WTC11 (cell line): ENCODE measurements at regions not wholly inside any gene's neighbourhood (a gene's known extent, or its start where the extent isn't known, plus 50 kb on each side); places are given as distances from the start of the nearest gene placed in this dataset.

Source experiments
- EMX1 ChIP-seq: fragments of 250-450 bp; sonication (Bioruptor Pico); IDR thresholded peaks from 2 replicates; pipeline ENCODE4 v1.8.0; 2021; ENCODE audit warnings: mild to moderate bottlenecking
- TF ChIP-seq, protein P1 (sequence below): fragments of 200-600 bp; IDR thresholded peaks from 2 replicates; pipeline ENCODE4 v1.8.0; 2022; ENCODE audit warnings: antibody characterized with exemption
- TF ChIP-seq, protein P2 (sequence below): sonication (generic); formaldehyde crosslinking; IDR thresholded peaks from 2 replicates; pipeline ENCODE4 v1.8.0; 2023; ENCODE audit warnings: missing genetic modification reagents, mild to moderate bottlenecking, borderline replicate concordance

DNA sequence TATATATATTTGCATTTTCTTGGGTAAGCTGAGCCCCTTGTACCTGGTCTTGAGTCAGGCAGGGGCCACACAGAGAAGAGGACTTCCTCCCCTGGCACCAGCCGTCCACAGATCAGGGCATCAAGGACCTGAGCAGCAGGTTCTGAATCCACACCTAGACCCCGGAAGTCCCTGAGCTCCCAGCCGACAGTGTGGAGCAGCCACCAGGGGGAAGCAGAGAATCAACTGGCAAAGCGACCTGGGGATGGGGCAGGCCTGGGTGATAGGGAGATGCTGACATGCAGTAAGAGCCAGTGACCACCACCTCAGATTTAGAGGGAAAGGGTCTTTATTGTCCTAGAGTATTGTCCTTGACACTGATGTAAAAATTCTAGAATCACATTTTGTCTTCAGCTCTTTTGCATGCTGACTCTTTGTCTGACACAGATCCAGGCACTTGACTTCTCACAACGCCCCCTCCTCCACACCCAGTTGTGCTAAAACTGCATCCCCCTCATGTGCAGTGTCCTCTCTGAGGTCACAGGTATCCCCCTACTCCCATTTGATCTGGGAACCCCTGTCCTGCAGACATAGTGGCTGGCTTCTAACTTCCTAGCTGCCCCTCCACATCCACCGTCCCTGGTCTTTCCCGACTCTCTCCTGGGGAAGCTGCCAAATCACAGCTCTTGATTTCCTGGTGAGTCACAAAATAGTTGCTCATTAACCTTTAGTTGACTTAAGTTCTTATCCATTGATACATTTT, 109.3 kb downstream of the GGTLC2 start:
- no peak for TF ChIP-seq EMX1 (CRISPR knock-in tag)
- TF ChIP-seq, protein P1, sequence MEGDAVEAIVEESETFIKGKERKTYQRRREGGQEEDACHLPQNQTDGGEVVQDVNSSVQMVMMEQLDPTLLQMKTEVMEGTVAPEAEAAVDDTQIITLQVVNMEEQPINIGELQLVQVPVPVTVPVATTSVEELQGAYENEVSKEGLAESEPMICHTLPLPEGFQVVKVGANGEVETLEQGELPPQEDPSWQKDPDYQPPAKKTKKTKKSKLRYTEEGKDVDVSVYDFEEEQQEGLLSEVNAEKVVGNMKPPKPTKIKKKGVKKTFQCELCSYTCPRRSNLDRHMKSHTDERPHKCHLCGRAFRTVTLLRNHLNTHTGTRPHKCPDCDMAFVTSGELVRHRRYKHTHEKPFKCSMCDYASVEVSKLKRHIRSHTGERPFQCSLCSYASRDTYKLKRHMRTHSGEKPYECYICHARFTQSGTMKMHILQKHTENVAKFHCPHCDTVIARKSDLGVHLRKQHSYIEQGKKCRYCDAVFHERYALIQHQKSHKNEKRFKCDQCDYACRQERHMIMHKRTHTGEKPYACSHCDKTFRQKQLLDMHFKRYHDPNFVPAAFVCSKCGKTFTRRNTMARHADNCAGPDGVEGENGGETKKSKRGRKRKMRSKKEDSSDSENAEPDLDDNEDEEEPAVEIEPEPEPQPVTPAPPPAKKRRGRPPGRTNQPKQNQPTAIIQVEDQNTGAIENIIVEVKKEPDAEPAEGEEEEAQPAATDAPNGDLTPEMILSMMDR: peak; percentile 33; the same call in 1 of the 2 replicates
- TF ChIP-seq, protein P2, sequence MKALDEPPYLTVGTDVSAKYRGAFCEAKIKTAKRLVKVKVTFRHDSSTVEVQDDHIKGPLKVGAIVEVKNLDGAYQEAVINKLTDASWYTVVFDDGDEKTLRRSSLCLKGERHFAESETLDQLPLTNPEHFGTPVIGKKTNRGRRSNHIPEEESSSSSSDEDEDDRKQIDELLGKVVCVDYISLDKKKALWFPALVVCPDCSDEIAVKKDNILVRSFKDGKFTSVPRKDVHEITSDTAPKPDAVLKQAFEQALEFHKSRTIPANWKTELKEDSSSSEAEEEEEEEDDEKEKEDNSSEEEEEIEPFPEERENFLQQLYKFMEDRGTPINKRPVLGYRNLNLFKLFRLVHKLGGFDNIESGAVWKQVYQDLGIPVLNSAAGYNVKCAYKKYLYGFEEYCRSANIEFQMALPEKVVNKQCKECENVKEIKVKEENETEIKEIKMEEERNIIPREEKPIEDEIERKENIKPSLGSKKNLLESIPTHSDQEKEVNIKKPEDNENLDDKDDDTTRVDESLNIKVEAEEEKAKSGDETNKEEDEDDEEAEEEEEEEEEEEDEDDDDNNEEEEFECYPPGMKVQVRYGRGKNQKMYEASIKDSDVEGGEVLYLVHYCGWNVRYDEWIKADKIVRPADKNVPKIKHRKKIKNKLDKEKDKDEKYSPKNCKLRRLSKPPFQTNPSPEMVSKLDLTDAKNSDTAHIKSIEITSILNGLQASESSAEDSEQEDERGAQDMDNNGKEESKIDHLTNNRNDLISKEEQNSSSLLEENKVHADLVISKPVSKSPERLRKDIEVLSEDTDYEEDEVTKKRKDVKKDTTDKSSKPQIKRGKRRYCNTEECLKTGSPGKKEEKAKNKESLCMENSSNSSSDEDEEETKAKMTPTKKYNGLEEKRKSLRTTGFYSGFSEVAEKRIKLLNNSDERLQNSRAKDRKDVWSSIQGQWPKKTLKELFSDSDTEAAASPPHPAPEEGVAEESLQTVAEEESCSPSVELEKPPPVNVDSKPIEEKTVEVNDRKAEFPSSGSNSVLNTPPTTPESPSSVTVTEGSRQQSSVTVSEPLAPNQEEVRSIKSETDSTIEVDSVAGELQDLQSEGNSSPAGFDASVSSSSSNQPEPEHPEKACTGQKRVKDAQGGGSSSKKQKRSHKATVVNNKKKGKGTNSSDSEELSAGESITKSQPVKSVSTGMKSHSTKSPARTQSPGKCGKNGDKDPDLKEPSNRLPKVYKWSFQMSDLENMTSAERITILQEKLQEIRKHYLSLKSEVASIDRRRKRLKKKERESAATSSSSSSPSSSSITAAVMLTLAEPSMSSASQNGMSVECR (CRISPR knock-in tag): no peak
